Body of pancreas (tissue), 4 donors: ENCODE measurements at regions not wholly inside any gene's neighbourhood (a gene's known extent, or its start where the extent isn't known, plus 50 kb on each side); places are given as distances from the start of the nearest gene placed in this dataset.

Experiments
- ATAC-seq: fragments of 150-250 bp; one replicate; pipeline ENCODE4 v1.9.1; 2016
- DNase-seq, 4 donors: peaks; one replicate each; pipeline ENCODE4 v3.0.0-alpha.2; 2019
- H3K27ac ChIP-seq, 4 donors: fragments of 200-600 bp; sonication (generic); 1 replicate in 3 of 4; 2 replicates in 1 of 4; pipeline versions ENCODE4 v1.5.1 to v1.6.1; 2016 to 2019; ENCODE audit warnings: mild to moderate bottlenecking in 1 of 4, mixed read lengths in 1 of 4, moderate library complexity in 1 of 4
- H3K27me3 ChIP-seq, 2 donors: fragments of 200-600 bp; sonication (generic); one replicate each; pipeline ENCODE4 v1.6.0; 2016; ENCODE audit warnings: mild to moderate bottlenecking in 1 of 2
- H3K36me3 ChIP-seq, 2 donors: fragments of 200-600 bp; sonication (generic); replicated peaks in 1 of 2; 2 replicates each; pipeline ENCODE4 v1.5.1; 2016; ENCODE audit warnings: low read depth in 2 of 2; ENCODE audit not compliant: insufficient read depth in 1 of 2
- H3K4me1 ChIP-seq: fragments of 200-600 bp; sonication (generic); one replicate; pipeline ENCODE4 v1.6.0; 2016
- H3K4me3 ChIP-seq, 2 donors: fragments of 200-600 bp; sonication (generic); 1 replicate in 1 of 2; 2 replicates in 1 of 2; pipeline ENCODE4 v1.5.1; 2016 to 2019
- H3K9me3 ChIP-seq, 3 donors: fragments of 200-600 bp; sonication (generic); 1 replicate in 2 of 3; 2 replicates in 1 of 3; pipeline ENCODE4 v1.5.1; 2016
- CTCF ChIP-seq, 7 experiments: fragments of 450-650 bp in 4 of 7; fragments of 200-600 bp in 3 of 7; sonication (generic) in 3 of 7; IDR thresholded peaks; one replicate each; pipeline ENCODE4 v1.5.1; 2016 to 2019; ENCODE audit warnings: antibody characterized with exemption in 7 of 7
- POLR2A ChIP-seq, 3 donors: fragments of 450-650 bp; IDR thresholded peaks; one replicate each; pipeline ENCODE4 v1.6.1; 2016; ENCODE audit warnings: antibody characterized with exemption in 3 of 3, mild to moderate bottlenecking in 2 of 3
- WGBS, 2 donors: methylation state at CpG; one replicate each; pipeline ENCODE4 v1.1.5; 2017; 5-methylcytosine and 5-hydroxymethylcytosine counted together
- intact Hi-C: fragments of 100-400 bp; cut with DNase I; formaldehyde crosslinking; loops from one replicate; pipeline ENCODE4 v1.15.1; 2023

- no peak overlapping the region for H3K27ac ChIP-seq
- H3K4me3 ChIP-seq = no peak overlapping the region
- no peaks in the 10 kb centered on the region for H3K27me3 ChIP-seq
- 64 to 78% methylated on average over 1 of the region's 1 CpG for WGBS, 2 donors
- no peak for DNase-seq
- no peaks in the 10 kb centered on the region for H3K36me3 ChIP-seq
- no peak for ATAC-seq
- no peaks in the 10 kb centered on the region for H3K4me1 ChIP-seq
- TF ChIP-seq POLR2A (IDR thresholded peaks at IDR 0.05) (no peak), CTCF (IDR thresholded peaks at IDR 0.05) (no peak)
- no peaks in the 10 kb centered on the region for H3K9me3 ChIP-seq
- intact Hi-C loops = no loop called here
Measured at GRCh38 chr17:54738496-54738895, 162.2 kb upstream of the TOM1L1 start.

- ATAC-seq (no peak), DNase-seq (no peak)
- H3K36me3 ChIP-seq = no peaks in the 10 kb centered on the region
- WGBS, 2 donors = 22 to 24% methylated on average over 1 of the region's 1 CpG
- intact Hi-C loops = no loop called here
- no peaks in the 10 kb centered on the region for H3K4me1 ChIP-seq
- H3K9me3 ChIP-seq = peaks cover 0 to 9% (median 0%) of the 10 kb centered on the region in 3 donors
- H3K4me3 ChIP-seq = no peak overlapping the region
- TF ChIP-seq POLR2A (IDR thresholded peaks at IDR 0.05) (no peak), CTCF (IDR thresholded peaks at IDR 0.05) (no peak)
- no peak overlapping the region for H3K27ac ChIP-seq
- no peaks in the 10 kb centered on the region for H3K27me3 ChIP-seq
Measured at GRCh38 chr17:54744750-54745149, 155.9 kb upstream of the TOM1L1 start.

GRCh38 chr17:54745239-54745638 lies 155.4 kb upstream of the TOM1L1 start:
- Histone ChIP-seq H3K36me3 (no peaks in the 10 kb centered on the region), H3K9me3 (peaks cover 0 to 9% (median 0%) of the 10 kb centered on the region in 3 donors), H3K4me3 (no peak overlapping the region), H3K27me3 (no peaks in the 10 kb centered on the region), H3K4me1 (no peaks in the 10 kb centered on the region), H3K27ac (no peak overlapping the region)
- DNase-seq (no peak), ATAC-seq (no peak)
- TF ChIP-seq POLR2A (IDR thresholded peaks at IDR 0.05) (no peak), CTCF (IDR thresholded peaks at IDR 0.05) (no peak)
- intact Hi-C loops = no loop called here

GRCh38 chr17:54745862-54746261 lies 154.8 kb upstream of the TOM1L1 start:
- Histone ChIP-seq H3K36me3 (no peaks in the 10 kb centered on the region), H3K4me1 (no peaks in the 10 kb centered on the region), H3K9me3 (peaks cover 0 to 9% (median 0%) of the 10 kb centered on the region in 3 donors), H3K4me3 (no peak overlapping the region), H3K27ac (no peak overlapping the region), H3K27me3 (no peaks in the 10 kb centered on the region)
- 55 to 58% methylated on average over 5 of the region's 5 CpGs for WGBS, 2 donors
- no peak for DNase-seq
- intact Hi-C loops = no loop called here
- ATAC-seq = no peak
- TF ChIP-seq POLR2A (IDR thresholded peaks at IDR 0.05) = no peak
- TF ChIP-seq CTCF (IDR thresholded peaks at IDR 0.05) = no peak

- TF ChIP-seq CTCF (IDR thresholded peaks at IDR 0.05) = no peak
- no peak for TF ChIP-seq POLR2A (IDR thresholded peaks at IDR 0.05)
- H3K27me3 ChIP-seq = no peaks in the 10 kb centered on the region
- DNase-seq (no peak), ATAC-seq (no peak)
- no peaks in the 10 kb centered on the region for H3K36me3 ChIP-seq
- no peak overlapping the region for H3K4me3 ChIP-seq
- intact Hi-C loops = no loop called here
- WGBS, 2 donors = 31 to 50% methylated on average over 1 of the region's 1 CpG
- H3K27ac ChIP-seq = no peak overlapping the region
- peaks cover 0 to 9% (median 0%) of the 10 kb centered on the region in 3 donors for H3K9me3 ChIP-seq
- no peaks in the 10 kb centered on the region for H3K4me1 ChIP-seq
Measured at GRCh38 chr17:54749157-54749556, 151.5 kb upstream of the TOM1L1 start.
